NCI-H1417 treated with DMSO at 0.1 percent for 48 hours (cell line): ENCODE measurements at regions not wholly inside any gene's neighbourhood (a gene's known extent, or its start where the extent isn't known, plus 50 kb on each side); places are given as distances from the start of the nearest gene placed in this dataset.
"Not testable (repeated sequence)": the region's sequence is repeated elsewhere in the genome, so short reads cannot be mapped to it uniquely, and the experiment has no call there.

ENCODE experiments used
- DNase-seq: peaks from one replicate; lab custom pipeline; 2025; lab: John Stamatoyannopoulos, UW

GRCh38 chr11:38011496-38011895 is 1413.5 kb upstream of the RAG2 start:
- DNase-seq = no peak

GRCh38 chr11:38009932-38010331 is 1411.9 kb upstream of the RAG2 start:
- no peak for DNase-seq

GRCh38 chr11:38006466-38006865 is 1408.4 kb upstream of the RAG2 start:
- DNase-seq = no peak

- DNase-seq = no peak
Measured at GRCh38 chr11:38005597-38005996, 1407.6 kb upstream of the RAG2 start.

- no peak for DNase-seq
Measured at GRCh38 chr11:37999171-37999570, 1401.1 kb upstream of the RAG2 start.

GRCh38 chr11:37995886-37996285 is 1397.8 kb upstream of the RAG2 start:
- no peak for DNase-seq

GRCh38 chr11:37988031-37988430 is 1390.0 kb upstream of the RAG2 start:
- DNase-seq = no peak

GRCh38 chr11:37984991-37985390 is 1387.0 kb upstream of the RAG2 start:
- DNase-seq = no peak

GRCh38 chr11:37978647-37979046 is 1380.6 kb upstream of the RAG2 start:
- no peak for DNase-seq

GRCh38 chr11:37973941-37974340 is 1375.9 kb upstream of the RAG2 start:
- DNase-seq = no peak

- DNase-seq = no peak
Measured at GRCh38 chr11:37972691-37973090, 1374.7 kb upstream of the RAG2 start.

- DNase-seq = not testable (repeated sequence)
Measured at GRCh38 chr11:37969336-37969735, 1371.3 kb upstream of the RAG2 start.

GRCh38 chr11:37968148-37968547 is 1370.1 kb upstream of the RAG2 start:
- DNase-seq = no peak

GRCh38 chr11:37967635-37968034 is 1369.6 kb upstream of the RAG2 start:
- no peak for DNase-seq

- no peak for DNase-seq
Measured at GRCh38 chr11:37963440-37963839, 1365.4 kb upstream of the RAG2 start.

GRCh38 chr11:37957717-37958116 is 1359.7 kb upstream of the RAG2 start:
- DNase-seq = no peak

GRCh38 chr11:37951996-37952395 is 1354.0 kb upstream of the RAG2 start:
- no peak for DNase-seq

- no peak for DNase-seq
Measured at GRCh38 chr11:37948258-37948657, 1350.2 kb upstream of the RAG2 start.

- DNase-seq = no peak
Measured at GRCh38 chr11:37947821-37948220, 1349.8 kb upstream of the RAG2 start.

- DNase-seq = no peak
Measured at GRCh38 chr11:37946155-37946766, 1348.2 kb upstream of the RAG2 start.

GRCh38 chr11:37942081-37942480 is 1344.0 kb upstream of the RAG2 start:
- no peak for DNase-seq

- no peak for DNase-seq
Measured at GRCh38 chr11:37929100-37929653, 1331.1 kb upstream of the RAG2 start.

- DNase-seq = no peak
Measured at GRCh38 chr11:37926772-37927171, 1328.7 kb upstream of the RAG2 start.

GRCh38 chr11:37916331-37916730 is 1318.3 kb upstream of the RAG2 start:
- no peak for DNase-seq
